HEK293T (cell line): ENCODE measurements at regions not wholly inside any gene's neighbourhood (a gene's known extent, or its start where the extent isn't known, plus 50 kb on each side); places are given as distances from the start of the nearest gene placed in this dataset.

Experiments used
- CTCF ChIA-PET: fragments of 350-600 bp; formaldehyde crosslinking; extraction: SDS; loops from one replicate; lab custom pipeline; 2021; ENCODE audit warnings: antibody characterized with exemption, inconsistent platforms; lab: Yijun Ruan, JAX
- POLR2A ChIA-PET: fragments of 350-600 bp; formaldehyde crosslinking; extraction: SDS; loops from one replicate; lab custom pipeline; 2020; ENCODE audit warnings: antibody characterized with exemption, inconsistent platforms; lab: Yijun Ruan, JAX
- DNase-seq: peaks from one replicate; pipeline ENCODE4 v3.0.0; 2012; ENCODE audit warnings: mixed read lengths; ENCODE audit errors: extremely low spot score
- ARNT ChIP-seq: fragments of 450-650 bp; IDR thresholded peaks from 2 replicates; pipeline ENCODE4 v1.6.1; 2017; ENCODE audit warnings: mild to moderate bottlenecking
- BHLHE40 ChIP-seq: fragments of 450-650 bp; IDR thresholded peaks from 2 replicates; pipeline ENCODE4 v1.6.1; 2016; ENCODE audit warnings: mild to moderate bottlenecking, moderate library complexity, borderline replicate concordance
- CTBP1 ChIP-seq: fragments of 450-650 bp; IDR thresholded peaks from 2 replicates; pipeline ENCODE4 v1.6.1; 2016; ENCODE audit warnings: borderline replicate concordance
- ELF4 ChIP-seq: fragments of 450-650 bp; IDR thresholded peaks from 2 replicates; pipeline ENCODE4 v1.6.1; 2017; ENCODE audit warnings: antibody characterized with exemption
- FOXA1 ChIP-seq: fragments of 450-650 bp; IDR thresholded peaks from 2 replicates; pipeline ENCODE4 v1.6.1; 2016; ENCODE audit warnings: mild to moderate bottlenecking
- FOXK2 ChIP-seq: fragments of 450-650 bp; IDR thresholded peaks from 2 replicates; pipeline ENCODE4 v1.6.1; 2016; ENCODE audit warnings: mild to moderate bottlenecking
- FOXM1 ChIP-seq: fragments of 450-650 bp; IDR thresholded peaks from 2 replicates; pipeline ENCODE4 v1.6.1; 2017; ENCODE audit warnings: mild to moderate bottlenecking, borderline replicate concordance
- HDGF ChIP-seq: fragments of 450-650 bp; IDR thresholded peaks from 2 replicates; pipeline ENCODE4 v1.6.1; 2017; ENCODE audit warnings: antibody characterized with exemption, borderline replicate concordance
- L3MBTL2 ChIP-seq: fragments of 450-650 bp; conservative IDR thresholded peaks from 2 replicates; pipeline ENCODE4 v1.6.1; 2016; ENCODE audit warnings: mild to moderate bottlenecking
- LEF1 ChIP-seq: fragments of 450-650 bp; IDR thresholded peaks from 2 replicates; pipeline ENCODE4 v1.6.1; 2017; ENCODE audit warnings: mild to moderate bottlenecking, borderline replicate concordance
- NFRKB ChIP-seq: fragments of 450-650 bp; IDR thresholded peaks from 2 replicates; pipeline ENCODE4 v1.6.1; 2016; ENCODE audit warnings: mild to moderate bottlenecking, moderate library complexity
- PKNOX1 ChIP-seq: fragments of 450-650 bp; IDR thresholded peaks from 2 replicates; pipeline ENCODE4 v1.6.1; 2016
- SP1 ChIP-seq: fragments of 450-650 bp; IDR thresholded peaks from 2 replicates; pipeline ENCODE4 v1.6.1; 2017
- SUZ12 ChIP-seq: fragments of 450-650 bp; IDR thresholded peaks from 2 replicates; pipeline ENCODE4 v1.6.1; 2016; ENCODE audit warnings: mild to moderate bottlenecking
- TARDBP ChIP-seq: fragments of 450-650 bp; IDR thresholded peaks from 2 replicates; pipeline ENCODE4 v1.6.1; 2016
- ZNF384 ChIP-seq: fragments of 450-650 bp; IDR thresholded peaks from 2 replicates; pipeline ENCODE4 v1.6.1; 2016

- TF ChIP-seq LEF1 = no peak
- no peak for TF ChIP-seq NFRKB
- no peak for TF ChIP-seq FOXA1
- no peak for TF ChIP-seq FOXK2
- TF ChIP-seq PKNOX1 = no peak
- no peak for TF ChIP-seq ARNT
- TF ChIP-seq L3MBTL2 = no peak
- no peak for TF ChIP-seq SUZ12
- TF ChIP-seq HDGF = no peak
- no peak for TF ChIP-seq FOXM1
- TF ChIP-seq TARDBP = no peak
- TF ChIP-seq ZNF384 = no peak
- no peak for TF ChIP-seq SP1
- no peak for TF ChIP-seq CTBP1
- TF ChIP-seq BHLHE40 = no peak
- TF ChIP-seq ELF4 = no peak
- DNase-seq = no peak
- CTCF ChIA-PET = no interaction called here
- POLR2A ChIA-PET = no interaction called here
These were observed 646.6 kb upstream of the USP24 start for GRCh38 chr1:55861676-55862340.

- CTCF ChIA-PET = interaction anchor here (0.5 kb wide), 1 partner anchor 17 kb away, joined by 4 read pairs; no protein-coding TSS in a partner anchor
- no peak for DNase-seq
- POLR2A ChIA-PET = no interaction called here
- TF ChIP-seq CTBP1 (no peak), SUZ12 (no peak), BHLHE40 (no peak), ZNF384 (no peak), FOXM1 (no peak), LEF1 (no peak), SP1 (no peak), FOXA1 (no peak), ARNT (no peak), PKNOX1 (no peak), L3MBTL2 (no peak), NFRKB (no peak), HDGF (no peak), TARDBP (no peak), FOXK2 (no peak), ELF4 (no peak)
These were observed 645.8 kb upstream of the USP24 start for GRCh38 chr1:55860798-55861519.

- ChIA-PET CTCF (no interaction called here), POLR2A (no interaction called here)
- no peak for DNase-seq
- TF ChIP-seq ZNF384 (no peak), SUZ12 (no peak), LEF1 (no peak)
These were observed 645.2 kb upstream of the USP24 start for GRCh38 chr1:55860326-55860725.

- DNase-seq = no peak
- TF ChIP-seq FOXM1 = no peak
- no peak for TF ChIP-seq ELF4
- TF ChIP-seq SUZ12 = no peak
- no peak for TF ChIP-seq BHLHE40
- TF ChIP-seq FOXA1 = no peak
- TF ChIP-seq FOXK2 = no peak
- TF ChIP-seq L3MBTL2 = no peak
- no peak for TF ChIP-seq LEF1
- TF ChIP-seq ARNT = no peak
- no peak for TF ChIP-seq CTBP1
- no peak for TF ChIP-seq ZNF384
- no peak for TF ChIP-seq PKNOX1
- no peak for TF ChIP-seq TARDBP
- no peak for TF ChIP-seq NFRKB
- no peak for TF ChIP-seq HDGF
- no peak for TF ChIP-seq SP1
- ChIA-PET POLR2A (no interaction called here), CTCF (interaction anchor here (0.5 kb wide), 1 partner anchor 570 kb away, joined by 3 read pairs; no protein-coding TSS in a partner anchor)
These were observed 639.7 kb upstream of the USP24 start for GRCh38 chr1:55854911-55855310.

GRCh38 chr1:55848906-55849305 lies 633.7 kb upstream of the USP24 start:
- DNase-seq = no peak
- ChIA-PET CTCF (no interaction called here), POLR2A (no interaction called here)
- TF ChIP-seq ZNF384 = no peak
- no peak for TF ChIP-seq HDGF
- no peak for TF ChIP-seq L3MBTL2
- no peak for TF ChIP-seq TARDBP
- no peak for TF ChIP-seq SUZ12
- no peak for TF ChIP-seq CTBP1
- no peak for TF ChIP-seq FOXM1
- no peak for TF ChIP-seq FOXK2
- no peak for TF ChIP-seq SP1
- no peak for TF ChIP-seq FOXA1
- TF ChIP-seq ELF4 = no peak
- no peak for TF ChIP-seq NFRKB
- TF ChIP-seq PKNOX1 = no peak
